ENCODE measurements at regions not wholly inside any gene's neighbourhood (a gene's known extent, or its start where the extent isn't known, plus 50 kb on each side); places are given as distances from the start of the nearest gene placed in this dataset.

DNA sequence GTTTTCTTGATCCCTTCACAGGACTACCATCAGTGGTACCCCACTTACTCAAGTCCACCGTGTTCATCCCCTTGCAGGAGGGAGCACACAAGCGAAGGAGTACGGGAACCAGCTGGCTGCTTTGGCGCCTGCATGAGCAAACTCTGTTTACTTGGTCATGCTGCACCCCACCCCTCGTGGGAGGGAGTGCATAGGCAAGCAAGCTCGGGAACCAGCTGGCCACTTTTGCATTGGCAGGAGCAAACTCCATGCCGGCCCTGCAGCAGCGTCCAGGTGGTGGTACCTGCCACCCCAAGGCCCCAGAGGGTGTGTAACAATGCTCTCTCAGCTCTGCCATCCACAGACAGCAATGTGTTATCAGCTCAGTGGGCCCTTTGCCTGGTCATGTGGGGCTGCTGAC is 737.8 kb downstream of the FAM181B start:
- TF ChIP-seq, protein P1, sequence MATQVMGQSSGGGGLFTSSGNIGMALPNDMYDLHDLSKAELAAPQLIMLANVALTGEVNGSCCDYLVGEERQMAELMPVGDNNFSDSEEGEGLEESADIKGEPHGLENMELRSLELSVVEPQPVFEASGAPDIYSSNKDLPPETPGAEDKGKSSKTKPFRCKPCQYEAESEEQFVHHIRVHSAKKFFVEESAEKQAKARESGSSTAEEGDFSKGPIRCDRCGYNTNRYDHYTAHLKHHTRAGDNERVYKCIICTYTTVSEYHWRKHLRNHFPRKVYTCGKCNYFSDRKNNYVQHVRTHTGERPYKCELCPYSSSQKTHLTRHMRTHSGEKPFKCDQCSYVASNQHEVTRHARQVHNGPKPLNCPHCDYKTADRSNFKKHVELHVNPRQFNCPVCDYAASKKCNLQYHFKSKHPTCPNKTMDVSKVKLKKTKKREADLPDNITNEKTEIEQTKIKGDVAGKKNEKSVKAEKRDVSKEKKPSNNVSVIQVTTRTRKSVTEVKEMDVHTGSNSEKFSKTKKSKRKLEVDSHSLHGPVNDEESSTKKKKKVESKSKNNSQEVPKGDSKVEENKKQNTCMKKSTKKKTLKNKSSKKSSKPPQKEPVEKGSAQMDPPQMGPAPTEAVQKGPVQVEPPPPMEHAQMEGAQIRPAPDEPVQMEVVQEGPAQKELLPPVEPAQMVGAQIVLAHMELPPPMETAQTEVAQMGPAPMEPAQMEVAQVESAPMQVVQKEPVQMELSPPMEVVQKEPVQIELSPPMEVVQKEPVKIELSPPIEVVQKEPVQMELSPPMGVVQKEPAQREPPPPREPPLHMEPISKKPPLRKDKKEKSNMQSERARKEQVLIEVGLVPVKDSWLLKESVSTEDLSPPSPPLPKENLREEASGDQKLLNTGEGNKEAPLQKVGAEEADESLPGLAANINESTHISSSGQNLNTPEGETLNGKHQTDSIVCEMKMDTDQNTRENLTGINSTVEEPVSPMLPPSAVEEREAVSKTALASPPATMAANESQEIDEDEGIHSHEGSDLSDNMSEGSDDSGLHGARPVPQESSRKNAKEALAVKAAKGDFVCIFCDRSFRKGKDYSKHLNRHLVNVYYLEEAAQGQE (IDR thresholded peaks at IDR 0.05) = no peak
- TF ChIP-seq RAD21 (IDR thresholded peaks at IDR 0.05) (no peak), YY1 (IDR thresholded peaks at IDR 0.05) (no peak), JUND (IDR thresholded peaks at IDR 0.05) (no peak), RXRA (IDR thresholded peaks at IDR 0.05) (no peak), GABPA (IDR thresholded peaks at IDR 0.05 in 1 of 2, conservative IDR thresholded peaks at IDR 0.05 in 1 of 2) (no peak)
- TF ChIP-seq, protein P2, sequence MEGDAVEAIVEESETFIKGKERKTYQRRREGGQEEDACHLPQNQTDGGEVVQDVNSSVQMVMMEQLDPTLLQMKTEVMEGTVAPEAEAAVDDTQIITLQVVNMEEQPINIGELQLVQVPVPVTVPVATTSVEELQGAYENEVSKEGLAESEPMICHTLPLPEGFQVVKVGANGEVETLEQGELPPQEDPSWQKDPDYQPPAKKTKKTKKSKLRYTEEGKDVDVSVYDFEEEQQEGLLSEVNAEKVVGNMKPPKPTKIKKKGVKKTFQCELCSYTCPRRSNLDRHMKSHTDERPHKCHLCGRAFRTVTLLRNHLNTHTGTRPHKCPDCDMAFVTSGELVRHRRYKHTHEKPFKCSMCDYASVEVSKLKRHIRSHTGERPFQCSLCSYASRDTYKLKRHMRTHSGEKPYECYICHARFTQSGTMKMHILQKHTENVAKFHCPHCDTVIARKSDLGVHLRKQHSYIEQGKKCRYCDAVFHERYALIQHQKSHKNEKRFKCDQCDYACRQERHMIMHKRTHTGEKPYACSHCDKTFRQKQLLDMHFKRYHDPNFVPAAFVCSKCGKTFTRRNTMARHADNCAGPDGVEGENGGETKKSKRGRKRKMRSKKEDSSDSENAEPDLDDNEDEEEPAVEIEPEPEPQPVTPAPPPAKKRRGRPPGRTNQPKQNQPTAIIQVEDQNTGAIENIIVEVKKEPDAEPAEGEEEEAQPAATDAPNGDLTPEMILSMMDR (IDR thresholded peaks at IDR 0.05; ENCODE audit: low read depth, low read length, missing input control) = no peak
- TF ChIP-seq, protein P3, sequence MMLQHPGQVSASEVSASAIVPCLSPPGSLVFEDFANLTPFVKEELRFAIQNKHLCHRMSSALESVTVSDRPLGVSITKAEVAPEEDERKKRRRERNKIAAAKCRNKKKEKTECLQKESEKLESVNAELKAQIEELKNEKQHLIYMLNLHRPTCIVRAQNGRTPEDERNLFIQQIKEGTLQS (IDR thresholded peaks at IDR 0.05) = no peak
- TF ChIP-seq, protein P4, sequence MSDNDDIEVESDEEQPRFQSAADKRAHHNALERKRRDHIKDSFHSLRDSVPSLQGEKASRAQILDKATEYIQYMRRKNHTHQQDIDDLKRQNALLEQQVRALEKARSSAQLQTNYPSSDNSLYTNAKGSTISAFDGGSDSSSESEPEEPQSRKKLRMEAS (IDR thresholded peaks at IDR 0.05) = no peak
- TF ChIP-seq, protein P5, sequence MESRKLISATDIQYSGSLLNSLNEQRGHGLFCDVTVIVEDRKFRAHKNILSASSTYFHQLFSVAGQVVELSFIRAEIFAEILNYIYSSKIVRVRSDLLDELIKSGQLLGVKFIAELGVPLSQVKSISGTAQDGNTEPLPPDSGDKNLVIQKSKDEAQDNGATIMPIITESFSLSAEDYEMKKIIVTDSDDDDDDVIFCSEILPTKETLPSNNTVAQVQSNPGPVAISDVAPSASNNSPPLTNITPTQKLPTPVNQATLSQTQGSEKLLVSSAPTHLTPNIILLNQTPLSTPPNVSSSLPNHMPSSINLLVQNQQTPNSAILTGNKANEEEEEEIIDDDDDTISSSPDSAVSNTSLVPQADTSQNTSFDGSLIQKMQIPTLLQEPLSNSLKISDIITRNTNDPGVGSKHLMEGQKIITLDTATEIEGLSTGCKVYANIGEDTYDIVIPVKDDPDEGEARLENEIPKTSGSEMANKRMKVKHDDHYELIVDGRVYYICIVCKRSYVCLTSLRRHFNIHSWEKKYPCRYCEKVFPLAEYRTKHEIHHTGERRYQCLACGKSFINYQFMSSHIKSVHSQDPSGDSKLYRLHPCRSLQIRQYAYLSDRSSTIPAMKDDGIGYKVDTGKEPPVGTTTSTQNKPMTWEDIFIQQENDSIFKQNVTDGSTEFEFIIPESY (IDR thresholded peaks at IDR 0.05) = no peak

All from liver (tissue), 3 donors.